AG04449 (cell line): ENCODE measurements at regions not wholly inside any gene's neighbourhood (a gene's known extent, or its start where the extent isn't known, plus 50 kb on each side); places are given as distances from the start of the nearest gene placed in this dataset.

Experiments used
- CTCF ChIA-PET: fragments of 350-600 bp; formaldehyde crosslinking; extraction: SDS; loops from one replicate; lab custom pipeline; 2021; ENCODE audit warnings: antibody characterized with exemption; lab: Yijun Ruan, JAX
- POLR2A ChIA-PET: fragments of 400-600, 350-600 bp; formaldehyde crosslinking; extraction: SDS; loops from one replicate; lab custom pipeline; 2020; ENCODE audit warnings: antibody characterized with exemption, inconsistent platforms; lab: Yijun Ruan, JAX
- DNase-seq: peaks from one replicate; pipeline ENCODE4 v3.0.0-alpha.2; 2010; ENCODE audit warnings: low read depth, low spot score
- H3K4me3 ChIP-seq: 2 replicates; pipeline ENCODE4 v1.5.1; 2011; ENCODE audit warnings: low read depth, mild to moderate bottlenecking, control low read depth, low read length
- TF ChIP-seq, protein P1 (sequence below): IDR thresholded peaks from one replicate; pipeline ENCODE4 v1.5.1; 2011; ENCODE audit warnings: mild to moderate bottlenecking, moderate library complexity, low read length, control low read depth, inconsistent platforms; ENCODE audit not compliant: insufficient read depth; ENCODE audit errors: missing control alignments

GRCh38 chr4:14943749-14944148 is 58.5 kb upstream of the CPEB2 start:
- ChIA-PET POLR2A (no interaction called here), CTCF (no interaction called here)
- TF ChIP-seq, protein P1, sequence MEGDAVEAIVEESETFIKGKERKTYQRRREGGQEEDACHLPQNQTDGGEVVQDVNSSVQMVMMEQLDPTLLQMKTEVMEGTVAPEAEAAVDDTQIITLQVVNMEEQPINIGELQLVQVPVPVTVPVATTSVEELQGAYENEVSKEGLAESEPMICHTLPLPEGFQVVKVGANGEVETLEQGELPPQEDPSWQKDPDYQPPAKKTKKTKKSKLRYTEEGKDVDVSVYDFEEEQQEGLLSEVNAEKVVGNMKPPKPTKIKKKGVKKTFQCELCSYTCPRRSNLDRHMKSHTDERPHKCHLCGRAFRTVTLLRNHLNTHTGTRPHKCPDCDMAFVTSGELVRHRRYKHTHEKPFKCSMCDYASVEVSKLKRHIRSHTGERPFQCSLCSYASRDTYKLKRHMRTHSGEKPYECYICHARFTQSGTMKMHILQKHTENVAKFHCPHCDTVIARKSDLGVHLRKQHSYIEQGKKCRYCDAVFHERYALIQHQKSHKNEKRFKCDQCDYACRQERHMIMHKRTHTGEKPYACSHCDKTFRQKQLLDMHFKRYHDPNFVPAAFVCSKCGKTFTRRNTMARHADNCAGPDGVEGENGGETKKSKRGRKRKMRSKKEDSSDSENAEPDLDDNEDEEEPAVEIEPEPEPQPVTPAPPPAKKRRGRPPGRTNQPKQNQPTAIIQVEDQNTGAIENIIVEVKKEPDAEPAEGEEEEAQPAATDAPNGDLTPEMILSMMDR: no peak
- DNase-seq: no peak
- H3K4me3 ChIP-seq: no peak overlapping the region

- TF ChIP-seq, protein P1: no peak
- ChIA-PET POLR2A (no interaction called here), CTCF (no interaction called here)
- H3K4me3 ChIP-seq: no peak overlapping the region
- no peak for DNase-seq
Observed at GRCh38 chr4:14952352-14952751, 49.9 kb upstream of the CPEB2 start.
